Adrenal gland (tissue), 9 donors: ENCODE measurements at regions not wholly inside any gene's neighbourhood (a gene's known extent, or its start where the extent isn't known, plus 50 kb on each side); places are given as distances from the start of the nearest gene placed in this dataset.

Experiments
- DNase-seq, 7 donors: peaks; one replicate each; pipeline ENCODE4 v3.0.0-alpha.2; 2019 to 2020
- H3K27ac ChIP-seq, 5 donors: fragments of 200-600 bp; sonication (generic) in 4 of 5; 1 replicate in 3 of 5; 2 replicates in 2 of 5; pipeline versions ENCODE4 v1.5.1 to v1.8.0; 2016 to 2020; ENCODE audit warnings: mild to moderate bottlenecking in 1 of 5
- H3K27me3 ChIP-seq: fragments of 200-600 bp; 2 replicates; pipeline ENCODE4 v1.8.0; 2021
- H3K36me3 ChIP-seq, 2 donors: fragments of 200-600 bp; replicated peaks in 1 of 2; 1 replicate in 1 of 2; 2 replicates in 1 of 2; pipeline versions ENCODE4 v1.5.1 to v1.8.0; 2018 to 2022
- H3K4me1 ChIP-seq, 2 donors: fragments of 200-600 bp; replicated peaks in 1 of 2; 1 replicate in 1 of 2; 2 replicates in 1 of 2; pipeline versions ENCODE4 v1.5.1 to v1.8.0; 2018 to 2021
- H3K4me3 ChIP-seq, 4 donors: fragments of 200-600 bp; sonication (generic) in 3 of 4; one replicate each; pipeline ENCODE4 v1.5.1; 2016 to 2018
- H3K9me3 ChIP-seq, 3 donors: fragments of 200-600 bp; sonication (generic) in 1 of 3; replicated peaks in 1 of 3; 1 replicate in 2 of 3; 2 replicates in 1 of 3; pipeline versions ENCODE4 v1.5.1 to v1.8.0; 2016 to 2021
- POLR2A ChIP-seq, 2 donors: fragments of 450-650 bp; IDR thresholded peaks; one replicate each; pipeline ENCODE4 v1.6.1; 2017; ENCODE audit warnings: antibody characterized with exemption in 2 of 2, mild to moderate bottlenecking in 2 of 2, moderate library complexity in 1 of 2
- WGBS, 4 donors: extraction: QIAGEN DNeasy Blood & Tissue Kit in 2 of 4; methylation state at CpG; one replicate each; pipeline versions ENCODE4 v1.1.5 to v1.1.7; 2013 to 2017; 5-methylcytosine and 5-hydroxymethylcytosine counted together
- intact Hi-C, 2 donors: fragments of 100-400 bp; cut with DNase I; formaldehyde crosslinking; loops; one replicate each; pipeline versions ENCODE4 v1.14.1 to v1.15.0; 2022 to 2023
- TF ChIP-seq, protein P1 (sequence below), 6 experiments: fragments of 450-650 bp in 4 of 6; fragments of 200-600 bp in 2 of 6; sonication (generic) in 1 of 6; IDR thresholded peaks; 1 replicate in 5 of 6; 2 replicates in 1 of 6; pipeline versions ENCODE4 v1.5.1 to v1.8.0; 2016 to 2021; ENCODE audit warnings: antibody characterized with exemption in 6 of 6, mild to moderate bottlenecking in 2 of 6, moderate library complexity in 1 of 6
- donor health status: healthy with polysubstance abuse.
- donor health status: Bipolar disorder and iron deficiency.
- donor health status: DM: yes; HTN: yes; CAD: no.
- donor health status: DM: no; HTN: no; CAD: no.
- donor health status: DM: no; HTN: no; CAD: no.

DNA sequence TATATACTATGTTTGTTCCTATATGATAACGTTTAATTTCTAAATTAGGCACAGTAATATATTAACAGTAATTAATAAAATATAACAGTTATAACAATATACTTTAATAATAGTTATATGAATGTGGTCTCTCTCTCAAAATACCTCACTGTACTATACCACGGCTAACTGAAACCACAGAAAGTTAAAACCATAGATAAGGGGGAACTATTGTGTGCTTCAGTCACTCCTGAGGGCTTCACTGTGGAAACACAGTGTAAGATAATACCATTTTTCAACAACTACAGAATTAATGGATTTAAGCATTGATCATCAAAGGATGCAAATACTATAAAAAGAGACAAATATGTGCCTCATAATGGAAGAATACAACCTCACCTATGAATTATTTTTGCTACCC, 266.4 kb upstream of the RGS6 start:
- H3K27me3 ChIP-seq = no peaks in the 10 kb centered on the region
- DNase-seq = no peak
- intact Hi-C loops = no loop called here
- TF ChIP-seq, protein P1, sequence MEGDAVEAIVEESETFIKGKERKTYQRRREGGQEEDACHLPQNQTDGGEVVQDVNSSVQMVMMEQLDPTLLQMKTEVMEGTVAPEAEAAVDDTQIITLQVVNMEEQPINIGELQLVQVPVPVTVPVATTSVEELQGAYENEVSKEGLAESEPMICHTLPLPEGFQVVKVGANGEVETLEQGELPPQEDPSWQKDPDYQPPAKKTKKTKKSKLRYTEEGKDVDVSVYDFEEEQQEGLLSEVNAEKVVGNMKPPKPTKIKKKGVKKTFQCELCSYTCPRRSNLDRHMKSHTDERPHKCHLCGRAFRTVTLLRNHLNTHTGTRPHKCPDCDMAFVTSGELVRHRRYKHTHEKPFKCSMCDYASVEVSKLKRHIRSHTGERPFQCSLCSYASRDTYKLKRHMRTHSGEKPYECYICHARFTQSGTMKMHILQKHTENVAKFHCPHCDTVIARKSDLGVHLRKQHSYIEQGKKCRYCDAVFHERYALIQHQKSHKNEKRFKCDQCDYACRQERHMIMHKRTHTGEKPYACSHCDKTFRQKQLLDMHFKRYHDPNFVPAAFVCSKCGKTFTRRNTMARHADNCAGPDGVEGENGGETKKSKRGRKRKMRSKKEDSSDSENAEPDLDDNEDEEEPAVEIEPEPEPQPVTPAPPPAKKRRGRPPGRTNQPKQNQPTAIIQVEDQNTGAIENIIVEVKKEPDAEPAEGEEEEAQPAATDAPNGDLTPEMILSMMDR (IDR thresholded peaks at IDR 0.05) = no peak
- no peak for TF ChIP-seq POLR2A (IDR thresholded peaks at IDR 0.05)
- peaks cover 0 to 22% of the 10 kb centered on the region in 2 donors for H3K4me1 ChIP-seq
- 87 to 94% (median 90%) methylated on average over 2 of the region's 2 CpGs for WGBS, 4 donors
- no peak overlapping the region for H3K4me3 ChIP-seq
- H3K27ac ChIP-seq = no peak overlapping the region
- no peaks in the 10 kb centered on the region for H3K9me3 ChIP-seq
- peaks cover 0 to 4% of the 10 kb centered on the region in 2 donors for H3K36me3 ChIP-seq

DNA sequence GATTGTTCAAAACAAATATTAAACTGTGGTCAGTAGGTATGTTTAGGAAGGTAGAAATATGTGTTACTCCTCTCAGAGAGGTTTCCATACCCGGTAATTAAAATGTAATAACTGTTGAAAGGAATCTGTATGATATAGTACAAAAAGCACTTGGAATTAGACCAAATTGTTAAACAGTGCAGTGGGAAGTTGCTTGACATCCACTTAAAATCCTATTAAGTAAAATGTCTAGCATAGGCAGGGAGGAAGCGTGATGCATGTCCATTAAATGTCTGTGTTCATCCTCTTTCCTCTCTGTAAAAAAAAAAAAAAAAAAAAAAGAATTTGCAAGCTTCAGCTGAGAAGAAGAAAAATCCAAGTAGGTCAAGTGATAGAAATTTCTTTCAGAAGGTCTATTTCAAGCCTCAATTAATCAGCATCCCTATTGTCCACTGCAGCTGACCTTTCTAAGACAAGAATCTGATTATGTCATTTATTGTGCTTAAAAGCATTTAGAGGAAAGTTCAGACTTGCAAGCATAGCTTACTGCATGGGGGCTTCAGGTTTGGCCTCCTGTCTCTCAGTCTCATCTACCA, 265.6 kb upstream of the RGS6 start:
- Histone ChIP-seq H3K27me3 (no peaks in the 10 kb centered on the region), H3K4me3 (no peak overlapping the region), H3K9me3 (no peaks in the 10 kb centered on the region), H3K36me3 (no peaks in the 10 kb centered on the region), H3K27ac (peak overlapping the region in 1 of 5 donors; percentile 60), H3K4me1 (peaks cover 0 to 22% of the 10 kb centered on the region in 2 donors)
- intact Hi-C loops = no loop called here
- TF ChIP-seq POLR2A (IDR thresholded peaks at IDR 0.05) = no peak
- WGBS, 4 donors = 82 to 93% (median 88%) methylated on average over 2 of the region's 2 CpGs
- DNase-seq = no peak

DNA sequence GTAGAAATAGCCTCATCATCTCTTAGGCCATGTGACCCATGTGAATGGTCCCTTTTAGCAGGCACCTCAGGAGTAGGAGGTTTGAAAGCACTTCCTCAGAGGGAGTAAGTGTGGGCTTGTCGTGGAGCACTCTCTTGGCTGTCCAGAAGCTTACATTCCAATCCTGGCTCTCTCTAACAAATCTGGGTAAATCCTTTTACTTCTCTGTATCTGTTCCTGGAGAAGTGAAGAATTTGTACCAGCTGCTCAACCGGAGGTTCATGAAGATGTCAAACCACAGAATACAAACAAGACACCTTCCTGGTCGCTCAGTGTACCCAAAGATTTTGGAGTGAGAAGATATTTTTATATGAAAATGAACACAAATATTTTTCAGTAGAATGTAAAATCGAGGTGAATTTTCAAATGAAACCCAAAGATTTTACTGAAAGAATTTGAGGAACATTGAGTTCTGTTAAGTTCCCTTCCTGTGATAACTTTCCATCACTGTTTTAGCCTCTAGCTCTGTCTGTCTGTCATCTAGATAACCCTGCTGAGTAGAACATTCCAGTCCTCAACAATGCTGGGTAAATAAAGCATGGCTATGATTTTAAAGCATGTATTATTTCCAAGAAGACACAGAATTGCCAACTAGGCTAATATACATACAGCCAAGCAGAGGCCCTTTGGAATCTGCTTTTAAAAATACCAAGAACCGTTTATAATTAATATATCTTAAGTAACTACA, 263.9 kb upstream of the RGS6 start:
- intact Hi-C loops = no loop called here
- WGBS, 4 donors = 70 to 76% (median 72%) methylated on average over 5 of the region's 5 CpGs
- DNase-seq = no peak
- Histone ChIP-seq H3K4me3 (no peak overlapping the region), H3K36me3 (peaks cover 0 to 8% of the 10 kb centered on the region in 2 donors), H3K27me3 (no peaks in the 10 kb centered on the region), H3K9me3 (no peaks in the 10 kb centered on the region), H3K27ac (peak overlapping the region in 2 of 5 donors; percentile 43 to 60), H3K4me1 (peaks cover 0 to 22% of the 10 kb centered on the region in 2 donors)
- no peak for TF ChIP-seq POLR2A (IDR thresholded peaks at IDR 0.05)
- TF ChIP-seq, protein P1 (IDR thresholded peaks at IDR 0.05) = no peak

DNA sequence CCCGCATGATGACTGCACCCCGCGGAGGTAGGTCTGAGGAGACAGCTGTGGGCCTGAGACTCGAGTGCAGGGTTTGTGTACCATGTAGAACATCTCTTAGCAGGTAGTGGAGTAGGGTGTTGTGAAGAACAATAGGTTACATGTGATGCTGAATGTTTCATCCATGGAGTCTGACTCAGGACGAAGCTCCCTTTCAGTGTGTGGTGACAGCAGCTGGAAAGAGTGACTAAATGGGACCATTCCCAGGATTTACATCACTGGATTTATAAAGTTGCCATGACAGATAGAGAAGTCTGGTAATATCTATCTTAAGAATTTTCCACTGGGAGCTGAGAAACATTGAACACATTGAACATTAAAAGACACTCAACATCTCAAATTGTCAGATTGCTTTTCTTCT, 259.6 kb upstream of the RGS6 start:
- no peak for DNase-seq
- TF ChIP-seq, protein P1 (IDR thresholded peaks at IDR 0.05) = no peak
- TF ChIP-seq POLR2A (IDR thresholded peaks at IDR 0.05) = no peak
- 92 to 97% (median 94%) methylated on average over 5 of the region's 5 CpGs for WGBS, 4 donors
- Histone ChIP-seq H3K27ac (no peak overlapping the region), H3K9me3 (no peaks in the 10 kb centered on the region), H3K36me3 (peaks cover 0 to 11% of the 10 kb centered on the region in 2 donors), H3K4me3 (no peak overlapping the region), H3K27me3 (no peaks in the 10 kb centered on the region), H3K4me1 (peaks cover 0 to 9% of the 10 kb centered on the region in 2 donors)
- intact Hi-C loops = no loop called here
